ENCODE measurements at regions not wholly inside any gene's neighbourhood (a gene's known extent, or its start where the extent isn't known, plus 50 kb on each side); places are given as distances from the start of the nearest gene placed in this dataset.
A peak's percentile ranks its signal among the peaks of the same experiment; 100 is the strongest.

- DNase-seq (ENCODE audit: low spot score) = no peak
Measured at GRCh38 chr5:124264499-124264898, 481.9 kb downstream of the ZNF608 start.

GRCh38 chr5:124263680-124264491, 482.6 kb downstream of the ZNF608 start:
- DNase-seq (ENCODE audit: low spot score) = no peak

GRCh38 chr5:124262991-124263571, 483.4 kb downstream of the ZNF608 start:
- no peak for DNase-seq (ENCODE audit: low spot score)

- DNase-seq (ENCODE audit: low spot score) = no peak
Measured at GRCh38 chr5:124262470-124262869, 484.0 kb downstream of the ZNF608 start.

GRCh38 chr5:124261848-124262247, 484.6 kb downstream of the ZNF608 start:
- DNase-seq (ENCODE audit: low spot score) = no peak

GRCh38 chr5:124260921-124261515, 485.4 kb downstream of the ZNF608 start:
- DNase-seq (ENCODE audit: low spot score) = peak; percentile 59

GRCh38 chr5:124259017-124259416, 487.4 kb downstream of the ZNF608 start:
- no peak for DNase-seq (ENCODE audit: low spot score)

GRCh38 chr5:124257048-124257447, 489.4 kb downstream of the ZNF608 start:
- no peak for DNase-seq (ENCODE audit: low spot score)

GRCh38 chr5:124253203-124253810, 493.1 kb downstream of the ZNF608 start:
- DNase-seq (ENCODE audit: low spot score) = no peak

- no peak for DNase-seq (ENCODE audit: low spot score)
Measured at GRCh38 chr5:124252747-124253146, 493.7 kb downstream of the ZNF608 start.

GRCh38 chr5:124252191-124252638, 494.2 kb downstream of the ZNF608 start:
- DNase-seq (ENCODE audit: low spot score) = no peak

GRCh38 chr5:124245276-124245675, 501.2 kb downstream of the ZNF608 start:
- no peak for DNase-seq (ENCODE audit: low spot score)

- DNase-seq (ENCODE audit: low spot score) = no peak
Measured at GRCh38 chr5:124240732-124241131, 505.7 kb downstream of the ZNF608 start.

GRCh38 chr5:124239572-124239971, 506.9 kb downstream of the ZNF608 start:
- no peak for DNase-seq (ENCODE audit: low spot score)

- no peak for DNase-seq (ENCODE audit: low spot score)
Measured at GRCh38 chr5:124238350-124238749, 508.1 kb downstream of the ZNF608 start.

- DNase-seq (ENCODE audit: low spot score) = no peak
Measured at GRCh38 chr5:124237206-124237695, 509.2 kb downstream of the ZNF608 start.

- DNase-seq (ENCODE audit: low spot score) = no peak
Measured at GRCh38 chr5:124236361-124237205, 509.9 kb downstream of the ZNF608 start.

- no peak for DNase-seq (ENCODE audit: low spot score)
Measured at GRCh38 chr5:124235576-124235975, 510.9 kb downstream of the ZNF608 start.

GRCh38 chr5:124234770-124235562, 511.5 kb downstream of the ZNF608 start:
- no peak for DNase-seq (ENCODE audit: low spot score)

- peak; percentile 11 for DNase-seq (ENCODE audit: low spot score)
Measured at GRCh38 chr5:124234022-124234769, 512.2 kb downstream of the ZNF608 start.

All from cerebellar cortex (tissue), 1 donor.